ENCODE measurements at regions not wholly inside any gene's neighbourhood (a gene's known extent, or its start where the extent isn't known, plus 50 kb on each side); places are given as distances from the start of the nearest gene placed in this dataset.

DNA sequence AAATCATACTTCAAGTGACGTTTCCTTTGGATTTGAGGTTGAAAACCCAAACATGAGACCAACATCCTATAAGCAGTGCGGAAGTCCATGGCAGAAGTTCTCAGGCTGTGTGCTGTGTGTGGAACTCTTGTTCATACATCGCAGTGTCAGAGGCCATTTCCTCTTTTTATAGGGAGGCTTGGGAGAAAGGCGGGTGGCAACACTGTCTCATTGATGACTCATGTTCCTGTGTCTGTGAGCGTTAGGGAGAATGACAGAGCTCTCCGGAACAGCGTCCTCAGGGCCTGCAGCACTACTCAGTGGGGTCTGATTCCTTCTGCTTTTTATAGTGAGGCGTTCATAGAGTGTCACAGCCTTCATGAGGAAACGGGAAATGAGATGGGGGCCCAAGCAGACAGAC, 98.8 kb upstream of the BASP1 start:
- ATAC-seq (ENCODE audit: poor library complexity) (peak; percentile 24), DNase-seq (peak in 3 of 14 experiments; percentile 30 to 79 (median 69))
- no peaks in the 10 kb centered on the region for H3K36me3 ChIP-seq (ENCODE audit: insufficient read depth, low read length)
- no peaks in the 10 kb centered on the region for H3K4me1 ChIP-seq (ENCODE audit: insufficient read depth, low read length)
- intact Hi-C loops (cut with DNase I, micrococcal nuclease): no loop called here
- Mint-ChIP-seq H3K4me3 (no peak overlapping the region), H3K9me3 (no peaks in the 10 kb centered on the region), H3K27me3 (no peaks in the 10 kb centered on the region), H3K27ac (no peak overlapping the region), H3K36me3 (ENCODE audit: low read depth) (no peaks in the 10 kb centered on the region), H3K4me1 (ENCODE audit: low read depth) (no peaks in the 10 kb centered on the region)
- no peak overlapping the region for H3K27ac ChIP-seq (ENCODE audit: low read depth in 1 of 2, low read length in 2 of 2)
- POLR2A ChIA-PET: no interaction called here
- H3K9me3 ChIP-seq (ENCODE audit: control insufficient read depth in 1 of 2, insufficient read depth in 1 of 2, low read length in 2 of 2): no peaks in the 10 kb centered on the region
- CTCF ChIA-PET: no interaction called here
- TF ChIP-seq, protein P1, sequence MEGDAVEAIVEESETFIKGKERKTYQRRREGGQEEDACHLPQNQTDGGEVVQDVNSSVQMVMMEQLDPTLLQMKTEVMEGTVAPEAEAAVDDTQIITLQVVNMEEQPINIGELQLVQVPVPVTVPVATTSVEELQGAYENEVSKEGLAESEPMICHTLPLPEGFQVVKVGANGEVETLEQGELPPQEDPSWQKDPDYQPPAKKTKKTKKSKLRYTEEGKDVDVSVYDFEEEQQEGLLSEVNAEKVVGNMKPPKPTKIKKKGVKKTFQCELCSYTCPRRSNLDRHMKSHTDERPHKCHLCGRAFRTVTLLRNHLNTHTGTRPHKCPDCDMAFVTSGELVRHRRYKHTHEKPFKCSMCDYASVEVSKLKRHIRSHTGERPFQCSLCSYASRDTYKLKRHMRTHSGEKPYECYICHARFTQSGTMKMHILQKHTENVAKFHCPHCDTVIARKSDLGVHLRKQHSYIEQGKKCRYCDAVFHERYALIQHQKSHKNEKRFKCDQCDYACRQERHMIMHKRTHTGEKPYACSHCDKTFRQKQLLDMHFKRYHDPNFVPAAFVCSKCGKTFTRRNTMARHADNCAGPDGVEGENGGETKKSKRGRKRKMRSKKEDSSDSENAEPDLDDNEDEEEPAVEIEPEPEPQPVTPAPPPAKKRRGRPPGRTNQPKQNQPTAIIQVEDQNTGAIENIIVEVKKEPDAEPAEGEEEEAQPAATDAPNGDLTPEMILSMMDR (IDR thresholded peaks at IDR 0.05): no peak
- no peaks in the 10 kb centered on the region for H3K27me3 ChIP-seq (ENCODE audit: control insufficient read depth in 1 of 2, insufficient read depth in 2 of 2, low read length in 2 of 2)
- no peak overlapping the region for H3K4me3 ChIP-seq (ENCODE audit: low read length)

DNA sequence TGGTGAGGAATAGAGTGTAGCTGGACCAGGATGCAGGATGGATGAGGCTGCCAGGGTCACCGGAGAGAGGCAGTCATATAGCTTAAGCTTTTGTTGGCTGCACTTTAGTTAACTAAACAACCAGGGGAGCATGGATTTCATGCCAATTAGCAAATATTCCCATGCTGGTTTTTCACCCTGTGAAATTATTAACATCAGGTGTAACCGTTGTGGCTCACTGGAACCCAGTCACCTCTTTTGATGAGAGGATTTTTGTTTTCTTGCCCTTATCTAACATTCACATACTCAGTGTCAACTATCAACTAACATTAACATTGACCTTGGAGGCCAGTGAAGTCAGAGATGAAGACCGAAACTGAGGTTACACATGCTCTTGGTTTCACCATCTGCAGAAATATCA, 97.2 kb upstream of the BASP1 start:
- H3K36me3 Mint-ChIP-seq (ENCODE audit: low read depth): no peaks in the 10 kb centered on the region
- H3K27me3 ChIP-seq (ENCODE audit: control insufficient read depth in 1 of 2, insufficient read depth in 2 of 2, low read length in 2 of 2): no peaks in the 10 kb centered on the region
- CTCF ChIA-PET: no interaction called here

GRCh38 chr5:17121776-17122175, 95.7 kb upstream of the BASP1 start:
- H3K9me3 ChIP-seq (ENCODE audit: control insufficient read depth in 1 of 2, insufficient read depth in 1 of 2, low read length in 2 of 2): no peaks in the 10 kb centered on the region
- ATAC-seq (ENCODE audit: poor library complexity) (no peak), DNase-seq (no peak)
- Mint-ChIP-seq H3K27ac (no peak overlapping the region), H3K27me3 (no peaks in the 10 kb centered on the region), H3K4me3 (no peak overlapping the region), H3K4me1 (ENCODE audit: low read depth) (no peaks in the 10 kb centered on the region), H3K36me3 (ENCODE audit: low read depth) (no peaks in the 10 kb centered on the region), H3K9me3 (no peaks in the 10 kb centered on the region)
- intact Hi-C loops (cut with DNase I, micrococcal nuclease): no loop called here
- no peak overlapping the region for H3K27ac ChIP-seq (ENCODE audit: low read depth in 1 of 2, low read length in 2 of 2)
- POLR2A ChIA-PET: no interaction called here
- CTCF ChIA-PET: no interaction called here
- H3K4me3 ChIP-seq (ENCODE audit: low read length): no peak overlapping the region
- H3K27me3 ChIP-seq (ENCODE audit: control insufficient read depth in 1 of 2, insufficient read depth in 2 of 2, low read length in 2 of 2): no peaks in the 10 kb centered on the region
- H3K36me3 ChIP-seq (ENCODE audit: insufficient read depth, low read length): no peaks in the 10 kb centered on the region
- TF ChIP-seq, protein P1 (IDR thresholded peaks at IDR 0.05): no peak
- no peaks in the 10 kb centered on the region for H3K4me1 ChIP-seq (ENCODE audit: insufficient read depth, low read length)

More for the DNA sequence above, 97.2 kb upstream of the BASP1 start:
- Histone ChIP-seq H3K27ac (ENCODE audit: low read depth in 1 of 2, low read length in 2 of 2) (no peak overlapping the region), H3K4me3 (ENCODE audit: low read length) (no peak overlapping the region), H3K36me3 (ENCODE audit: insufficient read depth, low read length) (no peaks in the 10 kb centered on the region), H3K9me3 (ENCODE audit: control insufficient read depth in 1 of 2, insufficient read depth in 1 of 2, low read length in 2 of 2) (no peaks in the 10 kb centered on the region), H3K4me1 (ENCODE audit: insufficient read depth, low read length) (no peaks in the 10 kb centered on the region)
- no peaks in the 10 kb centered on the region for H3K4me1 Mint-ChIP-seq (ENCODE audit: low read depth)
- intact Hi-C loops (cut with DNase I, micrococcal nuclease): no loop called here
- DNase-seq (no peak), ATAC-seq (ENCODE audit: poor library complexity) (no peak)
- TF ChIP-seq, protein P1 (IDR thresholded peaks at IDR 0.05): no peak
- POLR2A ChIA-PET: no interaction called here
- H3K27ac Mint-ChIP-seq: no peak overlapping the region
- H3K27me3 Mint-ChIP-seq: no peaks in the 10 kb centered on the region
- H3K4me3 Mint-ChIP-seq: no peak overlapping the region
- no peaks in the 10 kb centered on the region for H3K9me3 Mint-ChIP-seq
